ENCODE measurements at regions not wholly inside any gene's neighbourhood (a gene's known extent, or its start where the extent isn't known, plus 50 kb on each side); places are given as distances from the start of the nearest gene placed in this dataset.

GRCh38 chr14:35989736-35990135, 163.6 kb downstream of the BRMS1L start:
- no peak for DNase-seq (ENCODE audit: low read depth in 2 of 3, low spot score in 2 of 3)

GRCh38 chr14:35988972-35989690, 163.0 kb downstream of the BRMS1L start:
- DNase-seq (ENCODE audit: low read depth in 2 of 3, low spot score in 2 of 3), result no peak

- no peak for DNase-seq (ENCODE audit: low read depth in 2 of 3, low spot score in 2 of 3)
Observed at GRCh38 chr14:35988550-35988949, 162.4 kb downstream of the BRMS1L start.

GRCh38 chr14:35987731-35988130, 161.6 kb downstream of the BRMS1L start:
- no peak for DNase-seq (ENCODE audit: low read depth in 2 of 3, low spot score in 2 of 3)

- no peak for DNase-seq (ENCODE audit: low read depth in 2 of 3, low spot score in 2 of 3)
Observed at GRCh38 chr14:35986219-35986573, 160.1 kb downstream of the BRMS1L start.

- DNase-seq (ENCODE audit: low read depth in 2 of 3, low spot score in 2 of 3), result no peak
Observed at GRCh38 chr14:35985474-35986218, 159.5 kb downstream of the BRMS1L start.

- no peak for DNase-seq (ENCODE audit: low read depth in 2 of 3, low spot score in 2 of 3)
Observed at GRCh38 chr14:35979531-35979930, 153.4 kb downstream of the BRMS1L start.

- no peak for DNase-seq (ENCODE audit: low read depth in 2 of 3, low spot score in 2 of 3)
Observed at GRCh38 chr14:35978561-35978960, 152.4 kb downstream of the BRMS1L start.

GRCh38 chr14:35975814-35976213, 149.7 kb downstream of the BRMS1L start:
- no peak for DNase-seq (ENCODE audit: low read depth in 2 of 3, low spot score in 2 of 3)

- DNase-seq (ENCODE audit: low read depth in 2 of 3, low spot score in 2 of 3), result no peak
Observed at GRCh38 chr14:35973770-35974169, 147.6 kb downstream of the BRMS1L start.

GRCh38 chr14:35971965-35972630, 146.0 kb downstream of the BRMS1L start:
- DNase-seq (ENCODE audit: low read depth in 2 of 3, low spot score in 2 of 3), result no peak

GRCh38 chr14:35969310-35969709, 143.2 kb downstream of the BRMS1L start:
- DNase-seq (ENCODE audit: low read depth in 2 of 3, low spot score in 2 of 3), result no peak

- no peak for DNase-seq (ENCODE audit: low read depth in 2 of 3, low spot score in 2 of 3)
Observed at GRCh38 chr14:35965400-35965799, 139.3 kb downstream of the BRMS1L start.

GRCh38 chr14:35964697-35965286, 138.7 kb downstream of the BRMS1L start:
- DNase-seq (ENCODE audit: low read depth in 2 of 3, low spot score in 2 of 3), result no peak

GRCh38 chr14:35963209-35963608, 137.1 kb downstream of the BRMS1L start:
- DNase-seq (ENCODE audit: low read depth in 2 of 3, low spot score in 2 of 3), result no peak

- DNase-seq (ENCODE audit: low read depth in 2 of 3, low spot score in 2 of 3), result no peak
Observed at GRCh38 chr14:35961697-35962274, 135.6 kb downstream of the BRMS1L start.

- DNase-seq (ENCODE audit: low read depth in 2 of 3, low spot score in 2 of 3), result no peak
Observed at GRCh38 chr14:35959835-35960234, 133.7 kb downstream of the BRMS1L start.

GRCh38 chr14:35958499-35958898, 132.4 kb downstream of the BRMS1L start:
- DNase-seq (ENCODE audit: low read depth in 2 of 3, low spot score in 2 of 3), result no peak

GRCh38 chr14:35956376-35957085, 130.4 kb downstream of the BRMS1L start:
- no peak for DNase-seq (ENCODE audit: low read depth in 2 of 3, low spot score in 2 of 3)

GRCh38 chr14:35952584-35952983, 126.4 kb downstream of the BRMS1L start:
- no peak for DNase-seq (ENCODE audit: low read depth in 2 of 3, low spot score in 2 of 3)

Measured in hematopoietic multipotent progenitor cell (in vitro differentiated cells).